ENCODE measurements at regions not wholly inside any gene's neighbourhood (a gene's known extent, or its start where the extent isn't known, plus 50 kb on each side); places are given as distances from the start of the nearest gene placed in this dataset.

DNA sequence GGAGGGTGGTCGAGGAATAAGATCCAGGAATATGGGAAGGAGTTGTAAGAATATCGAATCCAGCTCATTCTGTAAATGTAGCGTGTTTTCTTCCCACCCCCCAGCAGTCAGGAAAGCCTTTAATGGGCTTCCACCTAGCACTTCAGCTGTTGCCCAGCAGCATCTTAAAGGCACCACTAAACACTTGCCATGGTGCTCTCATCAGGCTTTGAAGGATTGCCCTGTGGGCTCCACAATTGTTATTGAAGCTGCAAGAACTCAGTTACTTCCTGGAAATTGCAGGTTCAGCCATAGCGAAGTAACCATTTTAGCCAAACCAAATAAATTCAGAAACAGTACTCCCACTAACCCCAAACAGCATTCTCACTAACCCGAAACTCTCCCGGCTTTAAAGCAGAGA is 511.2 kb downstream of the PLPP3 start:
- H3K9me3 ChIP-seq: no peaks in the 10 kb centered on the region
- DNase-seq (ENCODE audit: low spot score in 2 of 2): no peak
- no peaks in the 10 kb centered on the region for H3K36me3 ChIP-seq
- TF ChIP-seq EP300 (IDR thresholded peaks at IDR 0.05) (no peak), POLR2A (IDR thresholded peaks at IDR 0.05) (no peak)
- TF ChIP-seq, protein P1, sequence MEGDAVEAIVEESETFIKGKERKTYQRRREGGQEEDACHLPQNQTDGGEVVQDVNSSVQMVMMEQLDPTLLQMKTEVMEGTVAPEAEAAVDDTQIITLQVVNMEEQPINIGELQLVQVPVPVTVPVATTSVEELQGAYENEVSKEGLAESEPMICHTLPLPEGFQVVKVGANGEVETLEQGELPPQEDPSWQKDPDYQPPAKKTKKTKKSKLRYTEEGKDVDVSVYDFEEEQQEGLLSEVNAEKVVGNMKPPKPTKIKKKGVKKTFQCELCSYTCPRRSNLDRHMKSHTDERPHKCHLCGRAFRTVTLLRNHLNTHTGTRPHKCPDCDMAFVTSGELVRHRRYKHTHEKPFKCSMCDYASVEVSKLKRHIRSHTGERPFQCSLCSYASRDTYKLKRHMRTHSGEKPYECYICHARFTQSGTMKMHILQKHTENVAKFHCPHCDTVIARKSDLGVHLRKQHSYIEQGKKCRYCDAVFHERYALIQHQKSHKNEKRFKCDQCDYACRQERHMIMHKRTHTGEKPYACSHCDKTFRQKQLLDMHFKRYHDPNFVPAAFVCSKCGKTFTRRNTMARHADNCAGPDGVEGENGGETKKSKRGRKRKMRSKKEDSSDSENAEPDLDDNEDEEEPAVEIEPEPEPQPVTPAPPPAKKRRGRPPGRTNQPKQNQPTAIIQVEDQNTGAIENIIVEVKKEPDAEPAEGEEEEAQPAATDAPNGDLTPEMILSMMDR (IDR thresholded peaks at IDR 0.05): no peak
- peaks cover 0 to 37% (median 2%) of the 10 kb centered on the region in 4 donors for H3K4me1 ChIP-seq
- H3K4me3 ChIP-seq: no peak overlapping the region
- no peaks in the 10 kb centered on the region for H3K27me3 ChIP-seq
- 73 to 81% methylated on average over 6 of the region's 6 CpGs for WGBS, 2 donors
- H3K27ac ChIP-seq: peak overlapping the region in 1 of 4 donors; percentile 13

DNA sequence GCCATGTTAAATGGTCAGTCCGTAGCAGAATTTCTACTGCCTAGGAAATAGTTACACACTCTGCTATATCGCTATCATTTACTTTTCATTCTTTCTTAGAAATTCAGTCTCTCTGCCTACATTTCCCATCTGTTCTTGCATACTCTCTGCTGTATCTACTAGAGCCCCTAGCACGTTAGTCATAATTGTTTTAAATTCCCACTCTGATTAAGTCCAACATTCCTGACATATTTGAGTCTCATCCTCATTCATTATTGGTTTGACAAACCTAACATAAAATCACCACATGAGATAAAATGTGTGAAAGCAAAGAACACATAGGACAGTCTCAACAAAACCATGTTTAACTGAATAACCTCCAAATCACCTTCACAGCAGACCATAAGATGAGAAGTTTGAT is 513.6 kb downstream of the PLPP3 start:
- H3K36me3 ChIP-seq: no peaks in the 10 kb centered on the region
- H3K4me3 ChIP-seq: no peak overlapping the region
- DNase-seq (ENCODE audit: low spot score in 2 of 2): no peak
- no peak overlapping the region for H3K27ac ChIP-seq
- H3K9me3 ChIP-seq: no peaks in the 10 kb centered on the region
- TF ChIP-seq EP300 (IDR thresholded peaks at IDR 0.05): no peak
- TF ChIP-seq, protein P1 (IDR thresholded peaks at IDR 0.05): no peak
- TF ChIP-seq POLR2A (IDR thresholded peaks at IDR 0.05): no peak
- no peaks in the 10 kb centered on the region for H3K27me3 ChIP-seq
- WGBS, 2 donors: 61 to 80% methylated on average over 3 of the region's 3 CpGs
- H3K4me1 ChIP-seq: peaks cover 0 to 34% (median 2%) of the 10 kb centered on the region in 4 donors

DNA sequence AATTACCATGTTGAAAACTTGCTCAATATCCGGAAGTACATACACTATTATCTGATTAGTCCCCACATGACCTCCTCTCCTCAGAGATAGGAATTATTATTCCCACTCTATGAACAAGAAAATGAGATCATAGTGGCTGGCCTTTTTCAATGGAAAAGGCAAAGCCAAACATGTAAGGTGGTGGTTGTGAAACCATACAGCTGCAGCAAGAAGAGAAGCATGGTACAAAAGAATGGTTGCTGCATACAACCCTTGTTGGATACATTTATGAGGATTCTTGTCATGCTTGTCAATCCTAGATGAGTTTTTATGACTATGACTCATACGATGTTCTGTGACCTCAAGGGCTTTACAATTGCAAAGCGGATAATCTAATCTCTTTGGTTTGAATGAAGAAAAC is 514.7 kb downstream of the PLPP3 start:
- Histone ChIP-seq H3K4me1 (peaks cover 0 to 31% (median 2%) of the 10 kb centered on the region in 4 donors), H3K9me3 (no peaks in the 10 kb centered on the region), H3K27me3 (no peaks in the 10 kb centered on the region), H3K27ac (no peak overlapping the region), H3K36me3 (no peaks in the 10 kb centered on the region), H3K4me3 (no peak overlapping the region)
- no peak for DNase-seq (ENCODE audit: low spot score in 2 of 2)
- TF ChIP-seq POLR2A (IDR thresholded peaks at IDR 0.05) (no peak), EP300 (IDR thresholded peaks at IDR 0.05) (no peak)
- TF ChIP-seq, protein P1 (IDR thresholded peaks at IDR 0.05): no peak
- WGBS, 2 donors: 77 to 79% methylated on average over 3 of the region's 3 CpGs

DNA sequence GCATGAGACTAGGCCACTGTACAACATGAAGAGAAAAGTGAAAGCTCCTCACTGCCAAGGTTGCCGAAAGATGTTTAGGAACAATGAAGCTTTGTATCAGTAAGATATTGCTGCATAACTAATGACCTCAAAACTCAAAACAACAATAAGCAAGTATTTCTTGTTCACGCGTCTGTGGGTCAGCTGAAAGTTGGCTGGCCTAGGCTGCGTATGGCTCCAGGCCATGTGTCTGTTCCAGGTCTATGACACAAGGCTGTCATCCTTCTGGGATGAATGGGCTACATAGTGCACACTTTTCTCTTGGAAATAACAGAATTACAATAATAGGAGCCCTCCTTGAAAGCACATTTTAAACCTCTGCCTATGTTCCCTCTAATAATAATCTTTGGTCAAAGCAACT is 515.9 kb downstream of the PLPP3 start:
- H3K4me1 ChIP-seq: peaks cover 0 to 31% (median 2%) of the 10 kb centered on the region in 4 donors
- no peaks in the 10 kb centered on the region for H3K27me3 ChIP-seq
- 40 to 47% methylated on average over 4 of the region's 4 CpGs for WGBS, 2 donors
- no peaks in the 10 kb centered on the region for H3K9me3 ChIP-seq
- no peak overlapping the region for H3K4me3 ChIP-seq
- H3K36me3 ChIP-seq: no peaks in the 10 kb centered on the region
- TF ChIP-seq, protein P1 (IDR thresholded peaks at IDR 0.05): no peak
- TF ChIP-seq EP300 (IDR thresholded peaks at IDR 0.05) (no peak), POLR2A (IDR thresholded peaks at IDR 0.05) (no peak)
- DNase-seq (ENCODE audit: low spot score in 2 of 2): no peak
- no peak overlapping the region for H3K27ac ChIP-seq

DNA sequence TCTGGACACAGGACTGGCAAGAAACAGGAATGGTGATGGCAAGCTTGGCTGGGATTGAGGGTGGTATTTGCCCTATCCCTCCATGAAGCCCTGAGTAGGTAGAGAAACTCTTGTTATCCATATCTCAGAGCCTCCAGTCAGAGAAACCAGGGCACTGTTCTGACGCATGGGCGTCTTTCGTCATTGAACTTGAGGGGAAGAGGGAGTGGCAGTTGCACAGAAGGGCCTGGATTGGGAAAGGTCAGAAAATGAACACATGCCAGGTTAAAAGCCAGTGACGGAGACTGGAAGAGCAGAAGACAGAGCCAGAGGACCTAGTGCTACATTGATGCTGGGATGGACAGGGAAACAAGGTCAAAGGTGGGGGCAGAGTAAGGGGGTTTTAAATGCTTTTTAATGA is 516.7 kb downstream of the PLPP3 start:
- 93 to 98% methylated on average over 4 of the region's 4 CpGs for WGBS, 2 donors
- H3K36me3 ChIP-seq: no peaks in the 10 kb centered on the region
- H3K27me3 ChIP-seq: no peaks in the 10 kb centered on the region
- DNase-seq (ENCODE audit: low spot score in 2 of 2): no peak
- TF ChIP-seq, protein P1 (IDR thresholded peaks at IDR 0.05): no peak
- no peak for TF ChIP-seq EP300 (IDR thresholded peaks at IDR 0.05)
- TF ChIP-seq POLR2A (IDR thresholded peaks at IDR 0.05): no peak
- H3K4me1 ChIP-seq: peaks cover 0 to 27% (median 2%) of the 10 kb centered on the region in 4 donors
- no peak overlapping the region for H3K27ac ChIP-seq
- H3K4me3 ChIP-seq: no peak overlapping the region
- H3K9me3 ChIP-seq: no peaks in the 10 kb centered on the region

All from tibial nerve (tissue), 4 donors.